NAMALWA (cell line): ENCODE measurements at regions not wholly inside any gene's neighbourhood (a gene's known extent, or its start where the extent isn't known, plus 50 kb on each side); places are given as distances from the start of the nearest gene placed in this dataset.
"Not testable (repeated sequence)": the region's sequence is repeated elsewhere in the genome, so short reads cannot be mapped to it uniquely, and the experiment has no call there.

Source experiments
- DNase-seq: peaks from one replicate; pipeline ENCODE4 v3.0.0-alpha.2; 2015; ENCODE audit warnings: low spot score

GRCh38 chr16:32116080-32116479 is 137.0 kb upstream of the TP53TG3D start:
- no peak for DNase-seq

- not testable (repeated sequence) for DNase-seq
Observed at GRCh38 chr16:32116533-32116932, 136.6 kb upstream of the TP53TG3D start.

- DNase-seq = not testable (repeated sequence)
Observed at GRCh38 chr16:32120372-32120771, 132.7 kb upstream of the TP53TG3D start.

GRCh38 chr16:32120779-32121178 is 132.3 kb upstream of the TP53TG3D start:
- not testable (repeated sequence) for DNase-seq

GRCh38 chr16:32121273-32121900 is 131.7 kb upstream of the TP53TG3D start:
- DNase-seq = not testable (repeated sequence)

GRCh38 chr16:32152434-32152833 is 100.7 kb upstream of the TP53TG3D start:
- DNase-seq = not testable (repeated sequence)

- DNase-seq = not testable (repeated sequence)
Observed at GRCh38 chr16:32187918-32188669, 65.0 kb upstream of the TP53TG3D start.

- DNase-seq = not testable (repeated sequence)
Observed at GRCh38 chr16:32202585-32202984, 50.5 kb upstream of the TP53TG3D start.
